Stimulated activated CD4-positive, alpha-beta T cell treated with anti-CD3 and anti-CD28 coated beads, Interleukin-12 subunit alpha, Interleukin-12 subunit beta, amount 100 ng/mL, for 24 hours (primary cell): ENCODE measurements at regions not wholly inside any gene's neighbourhood (a gene's known extent, or its start where the extent isn't known, plus 50 kb on each side); places are given as distances from the start of the nearest gene placed in this dataset.
"Not testable (repeated sequence)": the region's sequence is repeated elsewhere in the genome, so short reads cannot be mapped to it uniquely, and the experiment has no call there.

Experiments used
- DNase-seq, 2 experiments: peaks; one replicate each; pipeline ENCODE4 v3.0.0-alpha.2; 2020; ENCODE audit warnings: low read depth in 2 of 2

GRCh38 chr7:56697058-56697457 is 435.2 kb downstream of the ZNF479 start:
- not testable (repeated sequence) for DNase-seq

- no peak for DNase-seq
Observed at GRCh38 chr7:56686276-56686859, 445.9 kb downstream of the ZNF479 start.

GRCh38 chr7:56639173-56639746 is 493.0 kb downstream of the ZNF479 start:
- DNase-seq, result no peak

- no peak for DNase-seq
Observed at GRCh38 chr7:56609852-56610355, 493.7 kb upstream of the NUPR2 start.

GRCh38 chr7:56605146-56605545 is 488.9 kb upstream of the NUPR2 start:
- DNase-seq, result no peak

GRCh38 chr7:56578612-56579011 is 462.4 kb upstream of the NUPR2 start:
- DNase-seq, result no peak

GRCh38 chr7:56570968-56571367 is 454.8 kb upstream of the NUPR2 start:
- DNase-seq, result no peak

- DNase-seq, result no peak
Observed at GRCh38 chr7:56538541-56539429, 422.6 kb upstream of the NUPR2 start.

GRCh38 chr7:56537952-56538351 is 421.7 kb upstream of the NUPR2 start:
- no peak for DNase-seq

GRCh38 chr7:56537477-56537876 is 421.3 kb upstream of the NUPR2 start:
- no peak for DNase-seq

- no peak for DNase-seq
Observed at GRCh38 chr7:56495165-56495564, 378.9 kb upstream of the NUPR2 start.

- DNase-seq, result no peak
Observed at GRCh38 chr7:56493704-56494450, 377.7 kb upstream of the NUPR2 start.

- no peak for DNase-seq
Observed at GRCh38 chr7:56493196-56493595, 377.0 kb upstream of the NUPR2 start.

- DNase-seq, result no peak
Observed at GRCh38 chr7:56491636-56492425, 375.6 kb upstream of the NUPR2 start.

- no peak for DNase-seq
Observed at GRCh38 chr7:56483861-56484550, 367.8 kb upstream of the NUPR2 start.

GRCh38 chr7:56483153-56483552 is 366.9 kb upstream of the NUPR2 start:
- no peak for DNase-seq

GRCh38 chr7:56479748-56480147 is 363.5 kb upstream of the NUPR2 start:
- DNase-seq, result no peak

GRCh38 chr7:56479136-56479535 is 362.9 kb upstream of the NUPR2 start:
- DNase-seq, result no peak

- DNase-seq, result no peak
Observed at GRCh38 chr7:56474271-56474670, 358.1 kb upstream of the NUPR2 start.

- no peak for DNase-seq
Observed at GRCh38 chr7:56471811-56472210, 355.6 kb upstream of the NUPR2 start.
